GM18502 (cell line): ENCODE measurements at regions not wholly inside any gene's neighbourhood (a gene's known extent, or its start where the extent isn't known, plus 50 kb on each side); places are given as distances from the start of the nearest gene placed in this dataset.

Experiments used
- ATAC-seq: cut with Tn5 transposase; IDR thresholded peaks from one replicate; pipeline ENCODE4 v1.9.1; 2021; ENCODE audit warnings: mild to moderate bottlenecking; ENCODE audit not compliant: unreplicated experiment, poor library complexity

GRCh38 chr21:27595716-27596115 is 628.8 kb upstream of the ADAMTS5 start:
- ATAC-seq = no peak

GRCh38 chr21:27590271-27590670 is 623.4 kb upstream of the ADAMTS5 start:
- no peak for ATAC-seq

- ATAC-seq = no peak
Measured at GRCh38 chr21:27589781-27590180, 622.9 kb upstream of the ADAMTS5 start.

GRCh38 chr21:27586986-27587385 is 620.1 kb upstream of the ADAMTS5 start:
- ATAC-seq = no peak

- no peak for ATAC-seq
Measured at GRCh38 chr21:27586326-27586725, 619.4 kb upstream of the ADAMTS5 start.

GRCh38 chr21:27584256-27584655 is 617.4 kb upstream of the ADAMTS5 start:
- no peak for ATAC-seq

GRCh38 chr21:27582948-27583430 is 616.1 kb upstream of the ADAMTS5 start:
- ATAC-seq = no peak

GRCh38 chr21:27582246-27582947 is 615.5 kb upstream of the ADAMTS5 start:
- no peak for ATAC-seq

- ATAC-seq = no peak
Measured at GRCh38 chr21:27581168-27581567, 614.3 kb upstream of the ADAMTS5 start.

- ATAC-seq = no peak
Measured at GRCh38 chr21:27580276-27580675, 613.4 kb upstream of the ADAMTS5 start.

GRCh38 chr21:27578741-27579265 is 611.9 kb upstream of the ADAMTS5 start:
- ATAC-seq = no peak

GRCh38 chr21:27572696-27573095 is 605.8 kb upstream of the ADAMTS5 start:
- ATAC-seq = no peak

GRCh38 chr21:27571706-27572105 is 604.8 kb upstream of the ADAMTS5 start:
- ATAC-seq = no peak

- no peak for ATAC-seq
Measured at GRCh38 chr21:27570306-27570868, 603.5 kb upstream of the ADAMTS5 start.

GRCh38 chr21:27569831-27570230 is 602.9 kb upstream of the ADAMTS5 start:
- no peak for ATAC-seq

- ATAC-seq = no peak
Measured at GRCh38 chr21:27569091-27569490, 602.2 kb upstream of the ADAMTS5 start.

GRCh38 chr21:27567381-27567780 is 600.5 kb upstream of the ADAMTS5 start:
- ATAC-seq = no peak

GRCh38 chr21:27566521-27566920 is 599.6 kb upstream of the ADAMTS5 start:
- ATAC-seq = no peak

GRCh38 chr21:27565364-27565763 is 598.5 kb upstream of the ADAMTS5 start:
- no peak for ATAC-seq

GRCh38 chr21:27564684-27565301 is 597.9 kb upstream of the ADAMTS5 start:
- no peak for ATAC-seq

GRCh38 chr21:27562303-27562702 is 595.4 kb upstream of the ADAMTS5 start:
- ATAC-seq = no peak
